Activated CD4-positive, alpha-beta memory T cell treated with anti-CD3 and anti-CD28 coated beads, Interleukin-2, amount 10 ng/mL, durations not matched to agents 7 days and 5 days (primary cell): ENCODE measurements at regions not wholly inside any gene's neighbourhood (a gene's known extent, or its start where the extent isn't known, plus 50 kb on each side); places are given as distances from the start of the nearest gene placed in this dataset.

ENCODE experiments used
- CTCF ChIA-PET: fragments of 350-600 bp; sonication (Branson Sonifier 250); formaldehyde crosslinking; loops from one replicate; lab custom pipeline; 2021; ENCODE audit warnings: antibody characterized with exemption, inconsistent platforms; lab: Charles Lee
- POLR2A ChIA-PET: fragments of 350-600 bp; sonication (Branson Sonifier 250); formaldehyde crosslinking; loops from one replicate; lab custom pipeline; 2021; ENCODE audit warnings: antibody characterized with exemption; lab: Charles Lee
- DNase-seq: peaks from one replicate; pipeline ENCODE4 v3.0.0-alpha.2; 2020
- H3K27ac Mint-ChIP-seq: one replicate; pipeline ENCODE4 v1.8.0; 2021; ENCODE audit warnings: mild to moderate bottlenecking, mixed read lengths
- H3K27me3 Mint-ChIP-seq: one replicate; pipeline ENCODE4 v1.8.0; 2021; ENCODE audit warnings: mixed read lengths
- H3K36me3 Mint-ChIP-seq: one replicate; pipeline ENCODE4 v1.8.0; 2021; ENCODE audit warnings: low read depth, mixed read lengths
- H3K4me1 Mint-ChIP-seq: one replicate; pipeline ENCODE4 v1.8.0; 2021; ENCODE audit warnings: mixed read lengths
- H3K4me3 Mint-ChIP-seq: one replicate; pipeline ENCODE4 v1.8.0; 2021; ENCODE audit warnings: mild to moderate bottlenecking, mixed read lengths
- H3K9me3 Mint-ChIP-seq: one replicate; pipeline ENCODE4 v1.8.0; 2021; ENCODE audit warnings: mixed read lengths

GRCh38 chr7:25719190-25719896 is 432.7 kb upstream of the NFE2L3 start:
- ChIA-PET CTCF (no interaction called here), POLR2A (no interaction called here)
- Mint-ChIP-seq H3K36me3 (no peaks in the 10 kb centered on the region), H3K4me3 (no peak overlapping the region), H3K4me1 (no peaks in the 10 kb centered on the region), H3K27me3 (peaks cover 9% of the 10 kb centered on the region), H3K27ac (no peak overlapping the region), H3K9me3 (no peaks in the 10 kb centered on the region)
- no peak for DNase-seq

- H3K4me3 Mint-ChIP-seq, result no peak overlapping the region
- no peaks in the 10 kb centered on the region for H3K36me3 Mint-ChIP-seq
- peaks cover 9% of the 10 kb centered on the region for H3K27me3 Mint-ChIP-seq
- no peaks in the 10 kb centered on the region for H3K9me3 Mint-ChIP-seq
- H3K27ac Mint-ChIP-seq, result no peak overlapping the region
- no peak for DNase-seq
- ChIA-PET POLR2A (no interaction called here), CTCF (no interaction called here)
- no peaks in the 10 kb centered on the region for H3K4me1 Mint-ChIP-seq
Measured at GRCh38 chr7:25720427-25720826, 431.6 kb upstream of the NFE2L3 start.

DNA sequence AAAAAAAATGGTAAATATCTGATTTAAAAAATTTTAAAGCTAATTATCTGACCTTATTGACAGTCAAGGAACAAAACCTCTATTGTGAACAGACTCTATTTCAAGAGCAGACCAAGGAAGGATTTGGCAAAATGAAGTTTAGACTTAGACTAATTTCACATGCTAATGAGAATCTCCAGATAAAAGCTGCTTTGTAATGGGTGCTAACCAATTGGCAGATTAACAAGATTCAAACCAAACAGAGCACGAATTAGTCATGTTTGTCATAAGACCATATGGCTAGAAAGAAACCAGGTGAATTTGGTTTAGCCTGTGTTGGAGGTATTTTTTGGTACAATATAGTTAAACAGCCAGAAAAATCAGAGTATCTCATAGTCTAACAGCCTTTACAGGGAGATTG is 429.1 kb upstream of the NFE2L3 start:
- H3K36me3 Mint-ChIP-seq, result no peaks in the 10 kb centered on the region
- H3K27me3 Mint-ChIP-seq, result peaks cover 8% of the 10 kb centered on the region
- no peak overlapping the region for H3K4me3 Mint-ChIP-seq
- H3K27ac Mint-ChIP-seq, result no peak overlapping the region
- ChIA-PET POLR2A (no interaction called here), CTCF (no interaction called here)
- no peaks in the 10 kb centered on the region for H3K4me1 Mint-ChIP-seq
- no peaks in the 10 kb centered on the region for H3K9me3 Mint-ChIP-seq
- DNase-seq, result no peak

- peaks cover 8% of the 10 kb centered on the region for H3K27me3 Mint-ChIP-seq
- no peak overlapping the region for H3K27ac Mint-ChIP-seq
- no peak overlapping the region for H3K4me3 Mint-ChIP-seq
- no peak for DNase-seq
- H3K4me1 Mint-ChIP-seq, result no peaks in the 10 kb centered on the region
- ChIA-PET CTCF (no interaction called here), POLR2A (no interaction called here)
- H3K36me3 Mint-ChIP-seq, result no peaks in the 10 kb centered on the region
- H3K9me3 Mint-ChIP-seq, result no peaks in the 10 kb centered on the region
Measured at GRCh38 chr7:25725451-25725850, 426.5 kb upstream of the NFE2L3 start.

DNA sequence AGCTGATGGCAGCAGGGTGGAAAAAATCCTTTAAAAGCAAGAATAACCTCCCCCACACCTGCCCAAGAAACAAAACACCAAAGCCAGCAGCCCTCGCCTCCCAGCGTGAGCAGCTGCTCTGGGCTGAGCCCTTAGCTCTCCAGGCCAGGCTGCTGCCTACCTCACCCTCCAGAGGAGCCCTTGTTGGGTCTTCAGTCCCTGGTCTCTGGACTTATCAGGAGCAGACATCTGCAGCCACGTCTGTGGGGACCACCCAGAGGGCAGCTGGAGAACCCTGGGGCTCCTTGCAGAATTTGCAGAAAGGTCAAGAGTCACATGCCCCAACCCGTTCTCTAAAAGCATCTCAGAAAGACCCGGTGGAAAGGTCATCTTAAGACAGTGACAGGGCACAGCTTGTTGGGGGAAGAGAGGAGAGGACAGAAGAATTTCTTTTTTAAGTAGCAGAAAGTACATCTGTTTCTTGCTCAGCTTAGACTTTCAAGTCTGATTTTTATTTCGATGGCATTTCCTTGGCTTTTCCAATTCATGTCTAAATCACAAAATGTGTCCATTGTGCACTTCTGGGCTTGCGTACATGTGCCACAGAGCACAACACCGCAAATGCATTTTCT is 425.7 kb upstream of the NFE2L3 start:
- no peak overlapping the region for H3K4me3 Mint-ChIP-seq
- ChIA-PET CTCF (no interaction called here), POLR2A (no interaction called here)
- peaks cover 8% of the 10 kb centered on the region for H3K27me3 Mint-ChIP-seq
- H3K27ac Mint-ChIP-seq, result no peak overlapping the region
- no peaks in the 10 kb centered on the region for H3K9me3 Mint-ChIP-seq
- H3K4me1 Mint-ChIP-seq, result no peaks in the 10 kb centered on the region
- no peaks in the 10 kb centered on the region for H3K36me3 Mint-ChIP-seq
- no peak for DNase-seq

GRCh38 chr7:25726781-25727311 is 425.2 kb upstream of the NFE2L3 start:
- H3K4me3 Mint-ChIP-seq, result no peak overlapping the region
- H3K27ac Mint-ChIP-seq, result no peak overlapping the region
- no peak for DNase-seq
- POLR2A ChIA-PET, result no interaction called here
- H3K9me3 Mint-ChIP-seq, result no peaks in the 10 kb centered on the region
- H3K4me1 Mint-ChIP-seq, result no peaks in the 10 kb centered on the region
- H3K36me3 Mint-ChIP-seq, result no peaks in the 10 kb centered on the region
- H3K27me3 Mint-ChIP-seq, result peaks cover 8% of the 10 kb centered on the region
- CTCF ChIA-PET, result interaction anchor here (1.3 kb wide), 1 partner anchor 125 kb away, joined by 4 read pairs; no protein-coding TSS in a partner anchor

DNA sequence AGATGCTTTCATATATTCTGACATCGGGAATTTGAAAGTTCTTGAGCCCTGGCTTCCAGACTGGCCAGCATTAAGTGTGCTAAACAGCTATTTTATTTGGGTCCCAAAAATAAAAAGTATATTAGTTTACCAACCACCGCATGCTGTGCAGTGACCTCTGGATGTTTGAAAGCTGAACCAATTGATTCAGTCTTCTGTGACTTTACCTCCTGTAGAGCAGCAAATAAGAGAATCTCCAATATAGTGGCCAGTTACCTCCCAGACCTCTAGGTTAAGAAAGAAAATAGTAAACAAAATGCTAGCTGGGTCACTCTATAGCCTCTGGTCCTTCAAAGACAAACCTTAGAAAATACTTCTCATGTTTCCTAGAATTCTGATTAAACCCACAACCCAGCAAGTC is 424.6 kb upstream of the NFE2L3 start:
- CTCF ChIA-PET, result interaction anchor here (1.3 kb wide), 1 partner anchor 124 kb away, joined by 4 read pairs; no protein-coding TSS in a partner anchor
- no peaks in the 10 kb centered on the region for H3K4me1 Mint-ChIP-seq

GRCh38 chr7:25727876-25728275 is 424.1 kb upstream of the NFE2L3 start:
- DNase-seq, result no peak
- H3K27ac Mint-ChIP-seq, result no peak overlapping the region
- no peaks in the 10 kb centered on the region for H3K9me3 Mint-ChIP-seq
- ChIA-PET CTCF (interaction anchor here (1.3 kb wide), 1 partner anchor 124 kb away, joined by 4 read pairs; no protein-coding TSS in a partner anchor), POLR2A (no interaction called here)
- H3K27me3 Mint-ChIP-seq, result peaks cover 8% of the 10 kb centered on the region
- no peaks in the 10 kb centered on the region for H3K36me3 Mint-ChIP-seq
- no peak overlapping the region for H3K4me3 Mint-ChIP-seq
- H3K4me1 Mint-ChIP-seq, result no peaks in the 10 kb centered on the region

More for the DNA sequence above, 424.6 kb upstream of the NFE2L3 start:
- Mint-ChIP-seq H3K27ac (no peak overlapping the region), H3K36me3 (no peaks in the 10 kb centered on the region), H3K9me3 (no peaks in the 10 kb centered on the region), H3K27me3 (peaks cover 8% of the 10 kb centered on the region), H3K4me3 (no peak overlapping the region)
- DNase-seq, result no peak
- POLR2A ChIA-PET, result no interaction called here

DNA sequence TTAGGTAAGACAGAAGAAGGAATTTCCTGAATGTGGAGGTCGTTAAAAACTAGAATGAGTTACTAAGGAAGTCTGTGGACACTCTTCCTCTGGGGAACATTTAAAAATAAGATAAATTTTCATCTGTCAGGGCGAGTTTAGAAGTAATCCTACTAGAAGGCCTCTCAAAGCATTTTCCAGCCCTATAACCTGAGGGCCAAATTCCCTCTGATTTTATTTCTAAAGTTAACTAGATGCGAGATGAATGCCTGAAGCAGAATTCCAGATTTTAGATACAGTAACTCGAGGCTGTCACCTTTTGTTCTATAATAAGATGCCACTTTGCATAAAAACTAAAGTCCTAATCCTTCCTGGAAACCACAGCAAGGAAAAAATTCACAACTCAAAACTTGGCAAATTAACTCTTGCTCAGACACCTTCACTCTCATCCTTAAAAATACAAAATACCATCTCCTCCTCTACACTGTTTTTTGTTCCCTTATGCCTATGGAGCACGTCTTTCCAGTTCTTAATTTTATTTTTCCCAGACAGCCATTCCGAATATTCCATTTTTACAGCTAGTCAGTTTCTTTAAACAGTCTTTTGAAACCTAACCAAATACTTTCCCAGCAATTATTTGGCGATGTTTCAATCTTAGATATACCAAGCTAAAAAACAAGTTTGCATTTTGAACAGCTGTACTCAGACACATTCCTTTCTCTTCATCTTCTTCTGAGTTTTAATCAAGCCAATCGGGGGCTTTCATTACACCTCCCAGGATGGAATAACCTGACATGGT is 420.7 kb upstream of the NFE2L3 start:
- CTCF ChIA-PET, result no interaction called here
- no peak overlapping the region for H3K4me3 Mint-ChIP-seq

GRCh38 chr7:25731846-25732245 is 420.2 kb upstream of the NFE2L3 start:
- POLR2A ChIA-PET, result no interaction called here
- CTCF ChIA-PET, result no interaction called here

More for the DNA sequence above, 420.7 kb upstream of the NFE2L3 start:
- DNase-seq, result no peak
- POLR2A ChIA-PET, result no interaction called here
- H3K27ac Mint-ChIP-seq, result no peak overlapping the region
- no peaks in the 10 kb centered on the region for H3K4me1 Mint-ChIP-seq
- H3K9me3 Mint-ChIP-seq, result no peaks in the 10 kb centered on the region
- H3K27me3 Mint-ChIP-seq, result peaks cover 3% of the 10 kb centered on the region
- no peaks in the 10 kb centered on the region for H3K36me3 Mint-ChIP-seq

GRCh38 chr7:25732766-25733217 is 419.2 kb upstream of the NFE2L3 start:
- no peaks in the 10 kb centered on the region for H3K4me1 Mint-ChIP-seq
- H3K36me3 Mint-ChIP-seq, result no peaks in the 10 kb centered on the region
- H3K4me3 Mint-ChIP-seq, result no peak overlapping the region
- no peak for DNase-seq
- H3K27me3 Mint-ChIP-seq, result peaks cover 5% of the 10 kb centered on the region
- no peak overlapping the region for H3K27ac Mint-ChIP-seq
- CTCF ChIA-PET, result no interaction called here
- H3K9me3 Mint-ChIP-seq, result no peaks in the 10 kb centered on the region
- POLR2A ChIA-PET, result no interaction called here

More at GRCh38 chr7:25731846-25732245, 420.2 kb upstream of the NFE2L3 start:
- H3K4me3 Mint-ChIP-seq, result no peak overlapping the region
- H3K27me3 Mint-ChIP-seq, result peaks cover 3% of the 10 kb centered on the region
- H3K27ac Mint-ChIP-seq, result no peak overlapping the region
- H3K4me1 Mint-ChIP-seq, result no peaks in the 10 kb centered on the region
- DNase-seq, result no peak
- H3K36me3 Mint-ChIP-seq, result no peaks in the 10 kb centered on the region
- no peaks in the 10 kb centered on the region for H3K9me3 Mint-ChIP-seq

GRCh38 chr7:25735674-25736242 is 416.2 kb upstream of the NFE2L3 start:
- DNase-seq, result no peak
- Mint-ChIP-seq H3K4me1 (no peaks in the 10 kb centered on the region), H3K36me3 (no peaks in the 10 kb centered on the region), H3K27ac (no peak overlapping the region), H3K4me3 (no peak overlapping the region), H3K27me3 (peaks cover 7% of the 10 kb centered on the region), H3K9me3 (no peaks in the 10 kb centered on the region)
- POLR2A ChIA-PET, result no interaction called here
- CTCF ChIA-PET, result no interaction called here

DNA sequence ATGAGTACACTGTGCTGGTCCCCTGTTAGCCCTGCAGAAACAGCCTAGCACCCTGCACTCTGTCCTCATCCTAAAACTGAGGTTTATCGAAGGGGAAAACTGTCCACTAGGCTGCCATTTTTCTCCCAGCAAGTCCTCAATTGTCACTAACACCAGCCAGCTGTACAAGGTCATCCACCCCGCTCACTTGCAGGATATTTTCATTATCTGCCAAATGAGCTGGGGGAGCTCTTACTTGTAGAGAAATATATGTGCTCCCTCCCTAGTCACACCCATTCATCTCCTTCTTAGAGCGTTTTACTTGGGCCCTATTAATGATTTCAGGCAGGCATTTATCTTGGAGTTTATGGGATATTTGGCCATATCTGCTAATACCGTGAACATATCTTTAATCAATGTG is 413.5 kb upstream of the NFE2L3 start:
- CTCF ChIA-PET, result no interaction called here
- no peaks in the 10 kb centered on the region for H3K9me3 Mint-ChIP-seq
- POLR2A ChIA-PET, result no interaction called here
- peaks cover 7% of the 10 kb centered on the region for H3K27me3 Mint-ChIP-seq
- H3K4me3 Mint-ChIP-seq, result no peak overlapping the region
- DNase-seq, result no peak
- H3K4me1 Mint-ChIP-seq, result no peaks in the 10 kb centered on the region
- no peak overlapping the region for H3K27ac Mint-ChIP-seq
- H3K36me3 Mint-ChIP-seq, result no peaks in the 10 kb centered on the region
